ENCODE measurements at regions not wholly inside any gene's neighbourhood (a gene's known extent, or its start where the extent isn't known, plus 50 kb on each side); places are given as distances from the start of the nearest gene placed in this dataset.

DNA sequence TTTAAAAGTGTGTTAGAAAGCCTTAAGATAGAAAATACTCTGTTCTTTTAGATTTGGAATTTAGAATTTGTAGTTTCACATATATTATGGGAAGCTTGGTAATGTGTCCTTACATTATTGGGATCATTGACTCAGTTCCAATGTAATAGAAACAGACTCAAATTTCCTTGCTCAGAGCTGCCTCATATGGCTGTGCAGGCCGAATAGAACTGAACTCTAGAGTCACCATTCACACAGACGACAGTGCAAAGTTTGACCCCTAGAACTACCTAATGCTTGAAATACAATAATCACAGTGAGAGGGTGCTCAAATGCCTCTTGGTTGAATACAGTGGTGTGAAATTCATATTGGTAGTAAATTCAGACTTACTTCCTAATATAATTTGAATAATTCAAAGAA is 482.7 kb upstream of the CITED2 start:
- Histone ChIP-seq H3K36me3 (ENCODE audit: insufficient read depth, low read length) (no peaks in the 10 kb centered on the region), H3K27me3 (ENCODE audit: insufficient read depth, low read length) (no peaks in the 10 kb centered on the region), H2AFZ (ENCODE audit: low read depth, low read length) (no peak overlapping the region)

DNA sequence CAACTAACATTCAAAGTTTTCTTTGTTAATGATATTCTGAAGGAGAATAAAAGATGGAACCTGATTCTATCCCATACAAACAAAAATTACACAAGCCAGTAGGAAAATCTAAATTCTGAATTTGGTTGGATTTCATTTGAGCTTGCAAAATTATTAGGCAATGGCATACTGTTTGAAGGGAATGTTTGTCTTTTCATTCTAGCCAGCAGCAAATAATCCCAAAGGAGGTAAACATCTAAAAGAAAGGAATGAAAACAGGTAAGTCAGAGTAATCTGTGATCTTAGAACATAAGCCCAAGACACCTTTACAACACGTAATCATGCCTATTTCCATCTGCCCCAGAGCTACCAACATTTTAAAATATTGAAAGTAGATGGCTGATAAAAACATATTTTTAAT is 482.1 kb upstream of the CITED2 start:
- Histone ChIP-seq H3K36me3 (ENCODE audit: insufficient read depth, low read length) (no peaks in the 10 kb centered on the region), H3K9me3 (ENCODE audit: low read length) (no peaks in the 10 kb centered on the region), H3K27me3 (ENCODE audit: insufficient read depth, low read length) (no peaks in the 10 kb centered on the region), H2AFZ (ENCODE audit: low read depth, low read length) (no peak overlapping the region), H3K4me3 (ENCODE audit: low read length) (no peak overlapping the region), H3K4me1 (ENCODE audit: insufficient read depth, low read length) (peaks cover 18% of the 10 kb centered on the region)

More for the DNA sequence above, 482.7 kb upstream of the CITED2 start:
- H3K9me3 ChIP-seq (ENCODE audit: low read length) = no peaks in the 10 kb centered on the region
- H3K4me1 ChIP-seq (ENCODE audit: insufficient read depth, low read length) = peaks cover 18% of the 10 kb centered on the region
- H3K4me3 ChIP-seq (ENCODE audit: low read length) = no peak overlapping the region

DNA sequence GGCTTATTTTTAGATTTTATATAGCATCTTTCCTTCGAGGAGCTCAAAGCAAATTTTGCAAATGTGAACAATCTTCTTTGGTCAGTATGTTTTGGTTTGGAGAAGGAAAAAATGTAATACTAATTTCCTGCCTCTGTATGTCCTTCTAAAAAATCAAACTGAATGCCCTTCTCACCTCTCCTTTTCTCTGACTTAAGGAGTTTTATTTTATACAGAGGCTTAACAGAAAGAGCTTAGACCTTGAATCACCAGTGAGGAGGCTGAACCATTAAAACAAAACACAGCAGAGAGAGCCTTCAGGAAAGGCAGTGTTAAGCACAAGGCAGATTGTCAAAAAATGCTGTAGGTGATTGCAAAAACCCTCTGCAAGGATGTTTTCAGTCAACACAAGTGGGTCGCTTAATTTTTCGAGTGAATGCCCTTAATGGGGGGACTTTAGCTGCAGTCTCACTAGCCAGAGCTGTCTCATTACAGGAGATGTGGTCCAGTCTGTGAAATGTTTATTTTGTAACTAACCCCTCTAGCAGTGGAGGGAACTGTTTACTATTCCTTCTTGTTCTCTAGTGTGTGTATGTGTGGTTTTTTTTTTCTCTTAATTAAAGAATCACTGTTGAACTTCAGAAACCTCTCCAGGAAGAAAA is 481.3 kb upstream of the CITED2 start:
- Histone ChIP-seq H3K36me3 (ENCODE audit: insufficient read depth, low read length) (no peaks in the 10 kb centered on the region), H3K4me3 (ENCODE audit: low read length) (no peak overlapping the region), H3K4me1 (ENCODE audit: insufficient read depth, low read length) (peaks cover 18% of the 10 kb centered on the region), H3K9me3 (ENCODE audit: low read length) (no peaks in the 10 kb centered on the region), H2AFZ (ENCODE audit: low read depth, low read length) (peak overlapping the region; percentile 14), H3K27me3 (ENCODE audit: insufficient read depth, low read length) (no peaks in the 10 kb centered on the region)

DNA sequence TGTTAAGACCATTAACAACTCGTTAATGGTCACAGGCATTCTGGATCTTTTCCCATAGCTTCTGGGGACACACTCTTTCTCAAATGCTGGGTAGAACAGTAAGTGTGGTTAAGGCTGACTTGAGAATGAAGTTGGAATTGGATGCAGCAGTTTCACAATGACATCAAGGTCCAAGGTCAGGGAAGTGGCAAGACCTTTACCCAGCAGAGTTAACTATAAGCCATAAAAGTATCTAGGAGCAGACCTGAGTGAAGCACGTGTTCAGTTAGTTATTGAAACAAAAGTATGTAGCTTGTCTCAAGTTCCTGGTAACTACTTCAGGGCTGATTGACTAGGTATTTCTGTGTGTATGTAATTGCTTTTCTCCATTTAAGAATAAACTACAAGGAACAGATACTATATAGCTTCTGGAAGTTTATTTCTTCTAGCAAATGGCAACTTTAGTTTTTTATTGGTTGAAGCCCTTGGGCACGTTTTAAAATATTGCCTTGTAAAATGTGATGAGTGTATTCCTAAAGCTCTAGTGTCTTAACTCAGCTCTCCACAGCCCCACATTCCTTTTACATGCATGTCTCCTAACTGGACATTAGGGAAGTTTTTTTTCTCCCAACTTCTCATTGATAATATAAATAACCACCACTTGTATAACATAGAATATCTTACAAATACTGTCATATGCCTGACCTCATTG is 479.0 kb upstream of the CITED2 start:
- Histone ChIP-seq H3K36me3 (ENCODE audit: insufficient read depth, low read length) (no peaks in the 10 kb centered on the region), H3K27me3 (ENCODE audit: insufficient read depth, low read length) (no peaks in the 10 kb centered on the region), H3K9me3 (ENCODE audit: low read length) (no peaks in the 10 kb centered on the region), H3K4me1 (ENCODE audit: insufficient read depth, low read length) (peaks cover 18% of the 10 kb centered on the region), H3K4me3 (ENCODE audit: low read length) (no peak overlapping the region), H2AFZ (ENCODE audit: low read depth, low read length) (no peak overlapping the region)

DNA sequence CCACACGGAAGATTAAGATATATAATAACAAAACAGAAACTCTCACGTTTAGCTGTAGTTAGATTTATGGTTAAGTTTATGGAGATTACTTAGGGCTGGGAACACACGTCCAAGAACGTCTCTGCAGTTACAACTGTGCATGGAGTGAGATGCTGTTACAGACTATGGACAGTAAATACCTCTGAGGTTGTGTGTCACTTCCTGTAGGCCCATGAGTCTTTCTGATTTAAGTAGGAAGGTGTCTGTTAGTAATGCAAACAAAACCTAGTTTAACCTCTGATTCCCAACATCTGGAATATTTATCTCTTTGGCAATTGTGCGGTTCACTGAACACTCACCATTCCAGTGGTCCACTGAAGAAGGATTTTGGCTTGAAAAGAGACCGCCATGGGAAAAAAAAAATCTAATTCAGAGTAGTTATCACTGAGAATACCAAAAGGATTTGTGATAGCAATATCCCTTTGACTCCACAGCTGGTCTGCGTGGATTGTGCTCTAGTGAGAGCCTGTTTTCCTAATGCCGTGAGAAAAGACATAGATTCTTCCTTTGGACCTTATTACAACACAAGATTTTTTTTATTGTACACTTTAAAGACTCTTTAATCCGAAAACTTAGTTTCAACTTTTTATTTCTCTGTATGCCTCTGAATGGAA is 478.2 kb upstream of the CITED2 start:
- Histone ChIP-seq H3K4me3 (ENCODE audit: low read length) (no peak overlapping the region), H2AFZ (ENCODE audit: low read depth, low read length) (no peak overlapping the region), H3K4me1 (ENCODE audit: insufficient read depth, low read length) (peaks cover 18% of the 10 kb centered on the region), H3K27me3 (ENCODE audit: insufficient read depth, low read length) (no peaks in the 10 kb centered on the region), H3K9me3 (ENCODE audit: low read length) (no peaks in the 10 kb centered on the region), H3K36me3 (ENCODE audit: insufficient read depth, low read length) (no peaks in the 10 kb centered on the region)

DNA sequence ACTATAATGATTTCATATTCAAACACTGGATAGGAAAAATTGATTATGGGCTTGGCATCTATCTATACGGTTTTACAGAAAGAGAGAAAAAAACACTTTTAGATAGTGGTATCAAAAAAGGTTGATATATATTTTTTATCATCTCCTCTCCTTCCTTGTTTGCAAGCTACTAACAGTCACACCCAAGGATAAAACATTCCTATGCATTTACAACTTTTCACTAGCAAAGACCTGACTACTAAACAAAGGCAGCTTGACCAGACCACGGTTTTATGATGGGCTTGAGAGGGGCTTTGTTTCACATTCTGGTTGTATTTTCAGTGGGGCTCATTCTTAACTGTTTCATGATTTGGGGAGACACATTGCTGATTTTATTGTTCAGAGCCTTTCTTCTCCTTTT is 477.6 kb upstream of the CITED2 start:
- Histone ChIP-seq H3K36me3 (ENCODE audit: insufficient read depth, low read length) (no peaks in the 10 kb centered on the region), H3K4me1 (ENCODE audit: insufficient read depth, low read length) (peaks cover 16% of the 10 kb centered on the region), H2AFZ (ENCODE audit: low read depth, low read length) (no peak overlapping the region), H3K9me3 (ENCODE audit: low read length) (no peaks in the 10 kb centered on the region), H3K27me3 (ENCODE audit: insufficient read depth, low read length) (no peaks in the 10 kb centered on the region), H3K4me3 (ENCODE audit: low read length) (no peak overlapping the region)

DNA sequence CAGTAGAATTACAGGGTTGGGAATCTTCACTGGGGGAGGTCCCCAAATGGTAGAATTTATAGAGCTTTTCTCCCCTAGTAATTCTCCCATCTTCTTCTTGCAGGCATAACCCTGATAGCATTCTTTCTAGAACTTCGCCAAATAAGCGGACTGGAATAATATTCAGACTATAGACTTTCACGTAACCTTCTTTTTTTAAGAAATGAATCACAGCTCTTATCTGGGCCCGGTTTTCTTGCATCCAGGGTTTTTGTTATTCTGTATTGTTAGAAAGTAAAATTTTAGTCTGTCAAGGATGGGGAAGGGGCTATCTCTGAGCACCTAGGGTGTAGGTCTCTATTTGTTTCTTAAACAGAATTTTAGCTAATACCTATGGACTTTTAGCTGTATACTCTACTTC is 476.8 kb upstream of the CITED2 start:
- H2AFZ ChIP-seq (ENCODE audit: low read depth, low read length) = no peak overlapping the region

DNA sequence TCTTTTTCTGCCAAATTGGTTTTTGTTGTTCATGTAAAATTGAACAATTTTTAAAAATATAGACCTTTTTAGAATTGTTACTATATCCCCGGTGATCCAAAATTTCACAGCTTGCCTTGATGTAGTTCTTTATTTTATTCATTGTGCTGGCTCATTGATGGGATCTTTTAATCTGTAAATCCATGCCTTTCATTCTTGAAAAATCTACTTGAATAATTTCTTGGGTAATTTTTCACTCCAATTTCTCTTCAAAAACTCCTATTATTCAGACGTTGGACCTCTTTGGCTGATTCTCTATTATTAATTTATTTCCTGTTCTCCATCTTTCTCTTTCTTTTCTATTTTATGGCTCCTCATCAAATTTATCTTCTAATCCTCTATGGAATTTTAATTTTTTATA is 476.1 kb upstream of the CITED2 start:
- Histone ChIP-seq H3K27me3 (ENCODE audit: insufficient read depth, low read length) (no peaks in the 10 kb centered on the region), H2AFZ (ENCODE audit: low read depth, low read length) (no peak overlapping the region), H3K36me3 (ENCODE audit: insufficient read depth, low read length) (no peaks in the 10 kb centered on the region)

More for the DNA sequence above, 476.8 kb upstream of the CITED2 start:
- Histone ChIP-seq H3K9me3 (ENCODE audit: low read length) (no peaks in the 10 kb centered on the region), H3K4me1 (ENCODE audit: insufficient read depth, low read length) (peaks cover 16% of the 10 kb centered on the region), H3K27me3 (ENCODE audit: insufficient read depth, low read length) (no peaks in the 10 kb centered on the region), H3K4me3 (ENCODE audit: low read length) (no peak overlapping the region), H3K36me3 (ENCODE audit: insufficient read depth, low read length) (no peaks in the 10 kb centered on the region)

DNA sequence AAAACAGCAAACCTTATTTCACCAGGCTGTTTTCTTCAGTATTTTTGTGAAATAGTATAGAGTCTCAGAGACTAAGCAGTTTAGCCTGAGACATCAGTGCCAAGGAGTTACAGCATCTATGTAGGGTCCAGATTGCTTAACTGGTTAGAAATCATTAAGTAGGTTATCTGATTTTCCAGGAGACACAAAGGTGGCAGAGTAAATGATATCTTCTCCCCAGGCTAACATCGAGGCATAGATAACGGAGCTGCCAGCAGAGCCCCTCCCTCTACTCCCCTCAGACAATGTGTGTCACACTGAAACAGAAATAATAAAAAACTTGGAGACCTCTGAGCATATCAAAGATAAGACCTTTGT is 473.0 kb upstream of the CITED2 start:
- Histone ChIP-seq H3K4me3 (ENCODE audit: low read length) (no peak overlapping the region), H2AFZ (ENCODE audit: low read depth, low read length) (no peak overlapping the region), H3K27me3 (ENCODE audit: insufficient read depth, low read length) (no peaks in the 10 kb centered on the region), H3K4me1 (ENCODE audit: insufficient read depth, low read length) (peaks cover under 1% of the 10 kb centered on the region), H3K36me3 (ENCODE audit: insufficient read depth, low read length) (no peaks in the 10 kb centered on the region), H3K9me3 (ENCODE audit: low read length) (no peaks in the 10 kb centered on the region)

More for the DNA sequence above, 476.1 kb upstream of the CITED2 start:
- Histone ChIP-seq H3K4me1 (ENCODE audit: insufficient read depth, low read length) (peaks cover 13% of the 10 kb centered on the region), H3K9me3 (ENCODE audit: low read length) (no peaks in the 10 kb centered on the region), H3K4me3 (ENCODE audit: low read length) (no peak overlapping the region)

DNA sequence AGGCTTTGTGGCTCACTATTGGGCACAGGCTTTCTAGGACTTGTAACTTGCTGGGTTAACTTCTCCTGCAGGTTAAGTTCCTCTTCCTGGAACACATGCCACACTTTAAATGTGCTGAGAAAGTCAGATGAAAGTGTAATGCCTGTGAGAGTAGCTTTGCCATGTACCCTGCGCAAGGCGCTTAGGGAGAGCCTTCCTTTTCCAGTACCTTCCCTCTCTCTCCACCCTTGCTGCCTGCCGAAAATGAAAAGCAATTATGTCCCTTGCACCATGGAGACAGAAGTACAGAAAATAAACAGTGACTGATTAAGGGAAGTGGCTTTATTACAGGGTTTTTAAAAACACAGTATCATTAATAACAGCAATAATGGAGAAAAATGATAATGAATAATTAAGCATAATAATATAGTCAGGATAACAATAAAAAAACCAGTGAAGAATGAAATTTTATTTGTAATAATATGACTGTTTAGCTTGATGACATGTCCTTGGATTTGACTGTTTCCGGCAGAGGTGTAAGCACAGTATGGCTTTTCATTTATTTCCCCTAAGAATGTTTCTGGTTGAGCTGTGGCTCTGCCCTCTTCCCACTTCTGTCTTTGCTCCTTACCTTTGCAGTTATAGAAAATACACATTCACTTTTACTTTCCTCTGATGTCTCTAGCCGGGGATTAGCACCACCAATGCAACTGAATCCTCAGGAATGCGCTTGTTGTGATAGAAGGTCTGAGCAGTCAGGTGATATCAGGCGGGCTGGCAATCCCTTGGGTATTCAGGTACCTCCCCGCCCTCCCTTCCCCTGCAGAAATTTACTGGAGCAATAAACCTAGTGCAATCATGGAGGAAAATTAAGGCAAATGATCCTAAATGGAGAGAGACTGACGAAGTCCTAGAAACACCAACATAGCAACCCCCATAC is 472.3 kb upstream of the CITED2 start:
- H3K36me3 ChIP-seq (ENCODE audit: insufficient read depth, low read length) = no peaks in the 10 kb centered on the region
- no peaks in the 10 kb centered on the region for H3K27me3 ChIP-seq (ENCODE audit: insufficient read depth, low read length)
- H3K9me3 ChIP-seq (ENCODE audit: low read length) = no peaks in the 10 kb centered on the region
- no peak overlapping the region for H3K4me3 ChIP-seq (ENCODE audit: low read length)
- H3K4me1 ChIP-seq (ENCODE audit: insufficient read depth, low read length) = no peaks in the 10 kb centered on the region
- H2AFZ ChIP-seq (ENCODE audit: low read depth, low read length) = no peak overlapping the region

DNA sequence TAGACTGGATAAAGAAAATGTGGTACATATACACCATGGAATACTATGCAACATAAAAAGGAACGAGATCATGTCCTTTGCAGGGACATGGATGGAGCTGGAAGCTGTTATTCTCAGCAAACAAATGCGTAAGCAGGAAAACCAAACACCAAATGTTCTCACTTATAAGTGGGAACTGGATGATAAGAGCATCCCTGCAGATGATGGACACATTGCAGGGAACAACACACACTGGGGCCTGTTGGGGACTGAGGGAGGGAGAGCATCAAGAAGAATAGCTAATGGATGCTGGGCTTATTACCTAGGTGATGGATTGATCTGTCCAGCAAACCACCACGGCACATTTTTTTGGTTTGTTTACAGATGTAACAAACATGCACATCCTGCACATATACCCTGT is 470.5 kb upstream of the CITED2 start:
- Histone ChIP-seq H3K9me3 (ENCODE audit: low read length) (no peaks in the 10 kb centered on the region), H3K36me3 (ENCODE audit: insufficient read depth, low read length) (no peaks in the 10 kb centered on the region), H2AFZ (ENCODE audit: low read depth, low read length) (no peak overlapping the region), H3K4me1 (ENCODE audit: insufficient read depth, low read length) (no peaks in the 10 kb centered on the region), H3K27me3 (ENCODE audit: insufficient read depth, low read length) (no peaks in the 10 kb centered on the region), H3K4me3 (ENCODE audit: low read length) (no peak overlapping the region)

DNA sequence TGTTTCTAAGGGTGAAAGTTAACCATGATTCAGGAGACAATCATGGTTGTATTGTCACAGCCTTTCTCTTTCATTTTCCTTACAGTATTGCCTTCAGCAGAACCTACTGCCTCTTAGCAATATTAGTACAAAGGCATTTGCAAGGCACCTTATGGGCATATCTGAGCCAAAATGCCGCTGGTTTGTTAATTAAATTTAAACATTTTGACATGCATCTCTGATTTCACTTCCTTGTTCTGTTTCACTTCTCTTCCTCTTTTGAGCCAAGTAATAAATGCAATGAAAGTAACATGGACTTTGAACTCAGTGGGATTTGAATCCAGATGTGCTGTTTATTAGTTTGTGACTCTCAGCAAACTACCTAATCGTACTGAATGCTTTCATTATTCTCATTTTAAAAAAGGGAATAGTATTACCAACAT is 467.4 kb upstream of the CITED2 start:
- no peaks in the 10 kb centered on the region for H3K4me1 ChIP-seq (ENCODE audit: insufficient read depth, low read length)
- H2AFZ ChIP-seq (ENCODE audit: low read depth, low read length) = no peak overlapping the region
- H3K9me3 ChIP-seq (ENCODE audit: low read length) = peaks cover 3% of the 10 kb centered on the region
- no peaks in the 10 kb centered on the region for H3K36me3 ChIP-seq (ENCODE audit: insufficient read depth, low read length)
- no peaks in the 10 kb centered on the region for H3K27me3 ChIP-seq (ENCODE audit: insufficient read depth, low read length)
- no peak overlapping the region for H3K4me3 ChIP-seq (ENCODE audit: low read length)

All from neuron (in vitro differentiated cells).